Natural killer cell (primary cell): ENCODE measurements at regions not wholly inside any gene's neighbourhood (a gene's known extent, or its start where the extent isn't known, plus 50 kb on each side); places are given as distances from the start of the nearest gene placed in this dataset.

Experiments used
- ATAC-seq, 3 donors: fragments of 150-1000 bp in 2 of 3; fragments of 200-7000 bp in 1 of 3; cut with Tn5 transposase; 1 replicate in 1 of 3; 2 replicates in 2 of 3; pipeline ENCODE4 v1.10.0; 2021; ENCODE audit warnings: mild to moderate bottlenecking in 2 of 3, moderate library complexity in 2 of 3
- DNase-seq, 2 donors: peaks; one replicate each; pipeline versions ENCODE4 v3.0.0 to v3.0.0-alpha.2; 2013 to 2021; ENCODE audit warnings: mixed read lengths in 1 of 2
- H3K27ac ChIP-seq: one replicate; pipeline ENCODE4 v1.5.1; 2013; ENCODE audit warnings: mild to moderate bottlenecking, low read length
- H3K27me3 ChIP-seq: one replicate; pipeline ENCODE4 v1.6.1; 2013; ENCODE audit warnings: low read length; ENCODE audit not compliant: control insufficient read depth, insufficient read depth
- H3K36me3 ChIP-seq: one replicate; pipeline ENCODE4 v1.6.1; 2013; ENCODE audit warnings: low read length; ENCODE audit not compliant: control insufficient read depth, insufficient read depth
- H3K4me1 ChIP-seq: one replicate; pipeline ENCODE4 v1.6.1; 2013; ENCODE audit warnings: low read length; ENCODE audit not compliant: control insufficient read depth, insufficient read depth
- H3K4me3 ChIP-seq: one replicate; pipeline ENCODE4 v1.5.1; 2013; ENCODE audit warnings: low read length
- H3K9me3 ChIP-seq: one replicate; pipeline ENCODE4 v1.6.1; 2013; ENCODE audit warnings: low read length; ENCODE audit not compliant: control insufficient read depth, insufficient read depth
- H3K27ac Mint-ChIP-seq, 2 donors: one replicate each; pipeline ENCODE4 v1.8.0; 2022; ENCODE audit warnings: mild to moderate bottlenecking in 2 of 2, mixed read lengths in 2 of 2, moderate library complexity in 1 of 2
- H3K27me3 Mint-ChIP-seq, 2 donors: one replicate each; pipeline ENCODE4 v1.8.0; 2022; ENCODE audit warnings: low read depth in 2 of 2, mixed read lengths in 2 of 2
- H3K36me3 Mint-ChIP-seq: one replicate; pipeline ENCODE4 v1.8.0; 2022; ENCODE audit warnings: mixed read lengths
- H3K4me1 Mint-ChIP-seq, 2 donors: one replicate each; pipeline ENCODE4 v1.8.0; 2022; ENCODE audit warnings: mixed read lengths in 2 of 2
- H3K4me3 Mint-ChIP-seq: one replicate; pipeline ENCODE4 v1.8.0; 2022; ENCODE audit warnings: mild to moderate bottlenecking, moderate library complexity, mixed read lengths
- H3K9me3 Mint-ChIP-seq, 2 donors: one replicate each; pipeline ENCODE4 v1.8.0; 2022; ENCODE audit warnings: mixed read lengths in 2 of 2
- WGBS: methylation state at CpG from one replicate; pipeline ENCODE4 v1.1.7; 2013; ENCODE audit warnings: missing lambda C conversion rate; ENCODE audit not compliant: insufficient coverage; 5-methylcytosine and 5-hydroxymethylcytosine counted together
- intact Hi-C: fragments of 100-400 bp; cut with micrococcal nuclease; formaldehyde crosslinking; loops from one replicate; pipeline ENCODE4 v1.14.2; 2022
- TF ChIP-seq, protein P1 (sequence below): fragments of 200-600 bp; IDR thresholded peaks from one replicate; pipeline ENCODE4 v1.8.0; 2022; ENCODE audit warnings: antibody characterized with exemption

DNA sequence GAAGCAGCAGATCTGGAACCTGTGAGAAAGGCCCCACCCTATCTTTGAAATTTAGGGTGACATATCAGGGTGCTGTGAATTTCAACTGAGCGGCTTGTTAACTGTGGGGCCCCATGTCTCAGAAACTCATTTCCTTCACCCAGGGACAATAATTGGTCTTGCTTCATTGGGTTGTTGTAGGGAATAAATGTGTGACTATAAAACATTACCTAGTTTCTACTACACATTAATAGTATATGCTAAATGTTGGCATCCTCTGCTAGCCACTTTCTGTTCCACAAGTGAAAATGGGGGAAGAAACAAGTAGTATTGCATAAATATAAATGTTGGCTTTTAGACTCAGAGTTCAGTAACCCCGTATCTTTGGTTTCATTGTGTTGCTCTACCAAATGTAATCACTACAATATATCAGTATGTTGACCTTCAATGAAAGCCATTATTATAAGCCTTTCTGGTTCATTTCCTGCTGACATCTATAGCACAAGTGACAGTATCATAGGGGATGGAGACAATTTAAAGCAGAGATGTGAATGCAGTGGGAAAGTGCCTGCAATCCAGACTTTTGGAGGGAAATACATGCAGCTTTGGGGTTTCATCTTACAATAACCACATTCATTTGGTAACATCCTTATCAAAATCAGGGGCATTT, 905.5 kb upstream of the RAG2 start:
- H3K36me3 ChIP-seq = no peaks in the 10 kb centered on the region
- 83% methylated on average over 1 of the region's 2 CpGs for WGBS
- Mint-ChIP-seq H3K27ac (peak overlapping the region in 1 of 2 donors; percentile 30), H3K27me3 (no peaks in the 10 kb centered on the region), H3K4me3 (peak overlapping the region; percentile 46), H3K36me3 (no peaks in the 10 kb centered on the region), H3K9me3 (no peaks in the 10 kb centered on the region), H3K4me1 (peaks cover 34 to 35% of the 10 kb centered on the region in 2 donors)
- H3K4me1 ChIP-seq = peaks cover 7% of the 10 kb centered on the region
- TF ChIP-seq, protein P1, sequence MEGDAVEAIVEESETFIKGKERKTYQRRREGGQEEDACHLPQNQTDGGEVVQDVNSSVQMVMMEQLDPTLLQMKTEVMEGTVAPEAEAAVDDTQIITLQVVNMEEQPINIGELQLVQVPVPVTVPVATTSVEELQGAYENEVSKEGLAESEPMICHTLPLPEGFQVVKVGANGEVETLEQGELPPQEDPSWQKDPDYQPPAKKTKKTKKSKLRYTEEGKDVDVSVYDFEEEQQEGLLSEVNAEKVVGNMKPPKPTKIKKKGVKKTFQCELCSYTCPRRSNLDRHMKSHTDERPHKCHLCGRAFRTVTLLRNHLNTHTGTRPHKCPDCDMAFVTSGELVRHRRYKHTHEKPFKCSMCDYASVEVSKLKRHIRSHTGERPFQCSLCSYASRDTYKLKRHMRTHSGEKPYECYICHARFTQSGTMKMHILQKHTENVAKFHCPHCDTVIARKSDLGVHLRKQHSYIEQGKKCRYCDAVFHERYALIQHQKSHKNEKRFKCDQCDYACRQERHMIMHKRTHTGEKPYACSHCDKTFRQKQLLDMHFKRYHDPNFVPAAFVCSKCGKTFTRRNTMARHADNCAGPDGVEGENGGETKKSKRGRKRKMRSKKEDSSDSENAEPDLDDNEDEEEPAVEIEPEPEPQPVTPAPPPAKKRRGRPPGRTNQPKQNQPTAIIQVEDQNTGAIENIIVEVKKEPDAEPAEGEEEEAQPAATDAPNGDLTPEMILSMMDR = no peak
- intact Hi-C loops = loop anchor here (5.0 kb wide), 1 partner anchor 129 kb away; no protein-coding TSS in a partner anchor
- H3K9me3 ChIP-seq = peaks cover 3% of the 10 kb centered on the region
- no peak overlapping the region for H3K27ac ChIP-seq
- no peak for DNase-seq
- peak; percentile 35 to 49 (median 42) for ATAC-seq
- no peaks in the 10 kb centered on the region for H3K27me3 ChIP-seq
- H3K4me3 ChIP-seq = no peak overlapping the region

DNA sequence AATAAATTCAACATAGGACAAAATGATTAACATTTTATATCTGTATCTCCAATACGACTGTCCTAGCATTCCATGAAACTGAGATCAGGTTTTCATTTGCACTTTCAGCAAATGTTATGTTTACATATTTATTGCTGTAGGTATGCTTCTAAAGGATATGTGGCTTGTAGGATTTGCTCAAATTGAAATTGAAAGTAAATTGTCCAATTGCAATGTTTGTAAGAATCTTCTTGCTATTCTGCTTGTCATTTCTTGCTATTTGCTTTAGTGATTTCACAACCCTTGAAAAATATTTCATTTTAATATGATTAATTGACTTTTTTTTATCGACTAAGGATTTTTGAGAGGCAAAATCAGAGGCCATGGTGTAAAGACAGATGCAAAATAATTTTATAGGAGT, 904.2 kb upstream of the RAG2 start:
- no peaks in the 10 kb centered on the region for H3K27me3 ChIP-seq
- no peak overlapping the region for H3K4me3 ChIP-seq
- H3K36me3 Mint-ChIP-seq = no peaks in the 10 kb centered on the region
- peak overlapping the region; percentile 85 for H3K4me3 Mint-ChIP-seq
- TF ChIP-seq, protein P1 = no peak
- no peaks in the 10 kb centered on the region for H3K27me3 Mint-ChIP-seq
- peak in 2 of 3 donors; percentile 13 to 30 for ATAC-seq
- no peaks in the 10 kb centered on the region for H3K36me3 ChIP-seq
- peaks cover 0 to under 1% of the 10 kb centered on the region in 2 donors for H3K9me3 Mint-ChIP-seq
- peaks cover 7% of the 10 kb centered on the region for H3K4me1 ChIP-seq
- DNase-seq = no peak
- H3K27ac ChIP-seq = no peak overlapping the region
- intact Hi-C loops = loop anchor here (5.0 kb wide), 1 partner anchor 130 kb away; no protein-coding TSS in a partner anchor
- WGBS = 76% methylated on average over 2 of the region's 2 CpGs
- H3K9me3 ChIP-seq = peaks cover 3% of the 10 kb centered on the region
- peaks cover 34 to 35% of the 10 kb centered on the region in 2 donors for H3K4me1 Mint-ChIP-seq
- H3K27ac Mint-ChIP-seq = peak overlapping the region; percentile 29 to 60

DNA sequence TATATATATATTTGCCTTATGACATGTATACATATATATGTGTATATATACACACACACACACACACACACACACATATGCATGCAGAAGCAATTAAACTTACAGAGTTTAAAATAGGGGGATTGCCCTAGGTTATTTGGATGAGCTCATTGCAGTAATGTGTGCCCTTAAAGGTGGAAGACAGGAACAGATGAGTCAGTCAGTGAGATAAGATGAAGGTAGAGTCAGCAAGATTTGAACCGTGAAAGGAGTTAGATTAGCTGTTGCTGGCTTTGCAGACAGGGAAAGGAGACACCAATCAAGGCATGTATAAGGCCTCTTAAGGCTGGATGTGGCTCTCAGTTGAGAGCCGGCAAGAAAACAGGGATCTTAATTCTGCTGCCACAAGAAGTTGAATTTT, 902.4 kb upstream of the RAG2 start:
- Mint-ChIP-seq H3K4me1 (peaks cover 26 to 35% of the 10 kb centered on the region in 2 donors), H3K36me3 (no peaks in the 10 kb centered on the region), H3K27me3 (no peaks in the 10 kb centered on the region), H3K9me3 (peaks cover 0 to 3% of the 10 kb centered on the region in 2 donors), H3K27ac (no peak overlapping the region), H3K4me3 (no peak overlapping the region)
- intact Hi-C loops = loop anchor here (5.0 kb wide), 1 partner anchor 132 kb away; no protein-coding TSS in a partner anchor
- DNase-seq (no peak), ATAC-seq (no peak)
- H3K9me3 ChIP-seq = peaks cover 3% of the 10 kb centered on the region
- H3K27ac ChIP-seq = no peak overlapping the region
- peaks cover 7% of the 10 kb centered on the region for H3K4me1 ChIP-seq
- no peaks in the 10 kb centered on the region for H3K36me3 ChIP-seq
- TF ChIP-seq, protein P1 = no peak
- H3K27me3 ChIP-seq = no peaks in the 10 kb centered on the region
- 86% methylated on average over 2 of the region's 2 CpGs for WGBS
- no peak overlapping the region for H3K4me3 ChIP-seq

DNA sequence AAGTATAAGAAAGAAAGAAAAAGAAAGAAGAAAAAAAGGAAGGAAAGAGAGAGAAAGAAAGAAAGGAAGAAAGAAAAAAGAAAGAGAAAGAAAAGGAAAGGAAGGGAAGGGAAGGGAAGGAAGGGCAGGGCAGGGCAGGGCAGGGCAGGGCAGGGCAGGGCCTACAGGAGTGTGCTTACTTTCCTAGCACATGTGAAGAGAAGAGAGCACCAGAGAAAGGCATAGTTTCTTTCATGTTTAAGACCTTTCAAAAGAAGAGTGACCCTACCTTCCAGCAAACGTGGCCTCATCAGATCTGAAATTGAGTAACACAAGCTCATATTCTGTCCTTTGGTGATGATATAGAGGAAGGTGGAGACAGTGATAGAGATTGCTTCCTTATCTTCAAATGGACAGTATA, 899.3 kb upstream of the RAG2 start:
- TF ChIP-seq, protein P1 = no peak
- no peak for ATAC-seq

More for the DNA sequence above, 899.3 kb upstream of the RAG2 start:
- no peaks in the 10 kb centered on the region for H3K4me1 ChIP-seq
- no peak overlapping the region for H3K4me3 Mint-ChIP-seq
- H3K27ac Mint-ChIP-seq = no peak overlapping the region
- peaks cover 4 to 9% of the 10 kb centered on the region in 2 donors for H3K4me1 Mint-ChIP-seq
- no peaks in the 10 kb centered on the region for H3K27me3 ChIP-seq
- no peak overlapping the region for H3K4me3 ChIP-seq
- 80% methylated on average over 1 of the region's 1 CpG for WGBS
- no peak overlapping the region for H3K27ac ChIP-seq
- H3K9me3 Mint-ChIP-seq = peaks cover 0 to 3% of the 10 kb centered on the region in 2 donors
- H3K27me3 Mint-ChIP-seq = no peaks in the 10 kb centered on the region
- intact Hi-C loops = no loop called here
- peaks cover 3% of the 10 kb centered on the region for H3K9me3 ChIP-seq
- no peaks in the 10 kb centered on the region for H3K36me3 ChIP-seq
- no peaks in the 10 kb centered on the region for H3K36me3 Mint-ChIP-seq
- DNase-seq = no peak
